ENCODE measurements at regions not wholly inside any gene's neighbourhood (a gene's known extent, or its start where the extent isn't known, plus 50 kb on each side); places are given as distances from the start of the nearest gene placed in this dataset.

DNA sequence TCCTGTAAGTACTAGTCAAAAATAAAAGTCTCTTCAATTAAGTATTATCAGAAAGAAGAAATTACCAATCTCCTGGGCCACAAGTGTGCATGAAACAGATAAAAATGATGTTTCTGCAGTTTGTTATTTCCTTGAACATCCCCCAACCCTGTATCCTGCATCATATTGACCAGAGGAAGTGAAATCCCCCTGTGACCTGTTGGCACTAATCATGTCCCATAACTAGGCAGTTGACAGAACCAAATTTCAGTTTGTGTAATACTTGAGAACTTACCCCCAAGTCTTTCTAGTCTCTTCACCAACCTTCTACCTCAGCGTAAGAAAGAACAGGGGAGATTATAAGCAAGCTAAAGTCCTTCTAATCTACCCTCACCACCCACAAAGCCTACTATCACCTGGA lies 368.2 kb upstream of the PDE4D start:
- DNase-seq (ENCODE audit: low read depth), result no peak

DNA sequence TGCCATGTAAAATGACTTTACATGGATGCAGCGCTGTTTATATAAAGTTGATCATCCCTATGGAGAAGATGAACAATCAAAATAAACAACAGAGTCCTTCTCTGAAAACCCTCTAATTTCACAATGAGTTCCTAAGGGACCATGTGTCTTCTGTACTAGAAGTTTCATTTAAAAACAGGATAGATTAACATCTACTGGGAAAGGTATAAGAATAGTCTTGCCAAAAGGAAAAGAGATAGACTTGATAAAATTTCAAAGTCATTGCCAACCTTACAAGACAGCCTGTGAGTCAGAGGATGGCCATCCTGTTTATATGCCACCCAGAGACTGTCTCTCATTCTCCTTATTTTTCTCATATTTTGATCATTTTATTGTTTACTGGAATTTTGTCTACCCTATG lies 367.1 kb upstream of the PDE4D start:
- TF ChIP-seq, protein P1, sequence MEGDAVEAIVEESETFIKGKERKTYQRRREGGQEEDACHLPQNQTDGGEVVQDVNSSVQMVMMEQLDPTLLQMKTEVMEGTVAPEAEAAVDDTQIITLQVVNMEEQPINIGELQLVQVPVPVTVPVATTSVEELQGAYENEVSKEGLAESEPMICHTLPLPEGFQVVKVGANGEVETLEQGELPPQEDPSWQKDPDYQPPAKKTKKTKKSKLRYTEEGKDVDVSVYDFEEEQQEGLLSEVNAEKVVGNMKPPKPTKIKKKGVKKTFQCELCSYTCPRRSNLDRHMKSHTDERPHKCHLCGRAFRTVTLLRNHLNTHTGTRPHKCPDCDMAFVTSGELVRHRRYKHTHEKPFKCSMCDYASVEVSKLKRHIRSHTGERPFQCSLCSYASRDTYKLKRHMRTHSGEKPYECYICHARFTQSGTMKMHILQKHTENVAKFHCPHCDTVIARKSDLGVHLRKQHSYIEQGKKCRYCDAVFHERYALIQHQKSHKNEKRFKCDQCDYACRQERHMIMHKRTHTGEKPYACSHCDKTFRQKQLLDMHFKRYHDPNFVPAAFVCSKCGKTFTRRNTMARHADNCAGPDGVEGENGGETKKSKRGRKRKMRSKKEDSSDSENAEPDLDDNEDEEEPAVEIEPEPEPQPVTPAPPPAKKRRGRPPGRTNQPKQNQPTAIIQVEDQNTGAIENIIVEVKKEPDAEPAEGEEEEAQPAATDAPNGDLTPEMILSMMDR (conservative IDR thresholded peaks at IDR 0.05; ENCODE audit: low read depth, low read length), result no peak
- no peak overlapping the region for H3K4me3 ChIP-seq (ENCODE audit: low read depth, low read length)
- DNase-seq (ENCODE audit: low read depth), result no peak

More for the DNA sequence above, 368.2 kb upstream of the PDE4D start:
- no peak overlapping the region for H3K4me3 ChIP-seq (ENCODE audit: low read depth, low read length)
- TF ChIP-seq, protein P1 (conservative IDR thresholded peaks at IDR 0.05; ENCODE audit: low read depth, low read length), result no peak

DNA sequence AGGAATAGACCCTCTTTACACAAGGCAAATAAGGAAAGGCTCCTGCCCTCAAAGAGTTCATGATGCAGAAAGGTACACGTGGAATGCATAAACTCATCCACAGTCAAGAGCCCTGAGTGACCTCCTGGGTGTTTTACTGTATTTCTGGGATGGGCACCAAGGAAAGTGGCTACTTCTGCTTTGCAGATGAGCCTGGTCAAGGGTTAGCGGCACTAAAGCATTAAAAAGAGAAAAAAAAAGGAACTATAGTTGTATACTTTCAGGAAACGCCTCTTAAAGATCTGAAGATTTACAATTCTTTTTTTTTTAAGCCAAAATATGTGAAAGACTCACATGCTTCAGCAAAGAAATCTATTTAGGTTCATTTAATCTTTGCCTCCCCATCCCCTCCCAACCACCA lies 366.2 kb upstream of the PDE4D start:
- TF ChIP-seq, protein P1 (conservative IDR thresholded peaks at IDR 0.05; ENCODE audit: low read depth, low read length), result no peak
- no peak for DNase-seq (ENCODE audit: low read depth)
- H3K4me3 ChIP-seq (ENCODE audit: low read depth, low read length), result no peak overlapping the region

DNA sequence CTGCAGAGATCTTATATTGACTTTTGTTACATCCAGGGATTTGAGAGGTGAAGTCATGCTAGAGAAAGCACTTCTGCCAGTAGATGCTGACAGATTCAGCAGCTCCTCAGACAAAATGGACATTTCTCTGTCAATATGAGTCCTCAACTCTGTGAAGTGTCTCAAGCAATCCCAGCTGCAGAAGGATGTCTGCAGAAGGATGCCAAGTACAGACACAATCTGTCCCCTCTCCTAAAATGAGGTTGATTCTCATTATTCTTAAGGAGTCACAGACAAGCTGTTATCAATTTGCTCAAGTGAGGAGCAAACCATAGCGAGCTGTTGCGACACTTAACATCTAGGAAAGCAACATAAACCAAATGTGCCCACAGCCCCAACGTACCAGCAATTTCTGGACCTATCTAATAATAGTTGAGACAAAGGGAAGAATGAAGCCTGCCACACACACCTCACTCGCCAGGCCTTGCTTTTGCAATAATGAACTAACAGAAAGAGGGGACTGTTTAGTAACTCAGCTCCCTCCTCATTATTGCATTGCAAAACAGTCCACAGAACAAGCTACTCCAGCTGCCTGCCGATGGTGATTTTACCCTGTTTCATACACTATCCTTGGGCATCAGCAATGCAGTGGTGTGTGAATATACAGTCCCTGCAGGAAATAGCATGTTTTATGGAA lies 364.2 kb upstream of the PDE4D start:
- no peak for DNase-seq (ENCODE audit: low read depth)
- TF ChIP-seq, protein P1 (conservative IDR thresholded peaks at IDR 0.05; ENCODE audit: low read depth, low read length), result no peak
- no peak overlapping the region for H3K4me3 ChIP-seq (ENCODE audit: low read depth, low read length)

DNA sequence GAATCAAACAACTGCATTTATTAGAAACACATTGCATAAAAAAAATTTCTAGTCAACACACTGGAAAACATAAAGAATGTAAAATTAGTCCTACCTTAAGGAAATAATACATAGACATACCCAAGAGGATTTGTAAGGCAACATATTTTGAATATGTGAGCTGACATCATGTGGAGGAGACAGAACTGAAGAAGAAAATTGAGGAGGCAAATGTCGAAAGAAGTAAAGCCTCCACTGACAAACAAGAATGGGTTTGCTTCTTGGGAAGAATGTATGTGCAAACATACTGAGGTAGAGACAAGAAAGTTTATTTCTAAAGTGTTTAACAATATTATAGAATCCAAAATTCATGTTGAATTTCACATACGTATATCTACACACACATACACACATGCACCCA lies 363.0 kb upstream of the PDE4D start:
- DNase-seq (ENCODE audit: low read depth), result no peak
- TF ChIP-seq, protein P1 (conservative IDR thresholded peaks at IDR 0.05; ENCODE audit: low read depth, low read length), result no peak
- H3K4me3 ChIP-seq (ENCODE audit: low read depth, low read length), result no peak overlapping the region

DNA sequence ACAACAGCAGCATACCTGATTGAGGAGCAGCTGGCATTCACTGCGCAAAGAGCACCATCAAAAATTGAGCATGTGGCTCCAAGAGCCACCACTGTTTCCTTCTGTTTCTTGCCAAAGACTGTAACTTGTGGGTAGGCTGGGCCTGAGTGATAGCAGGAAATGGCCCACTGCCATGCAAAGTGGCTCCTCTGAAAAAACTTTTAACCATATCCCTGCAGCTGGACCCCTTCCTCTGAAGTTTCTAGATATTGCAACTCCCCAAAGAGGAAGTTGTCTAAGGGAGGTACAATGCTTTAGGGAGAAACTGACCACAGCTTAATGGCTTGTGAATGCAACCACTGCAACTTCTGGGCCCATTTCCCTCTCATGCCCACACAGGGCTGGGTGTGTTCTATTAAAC lies 355.4 kb upstream of the PDE4D start:
- no peak overlapping the region for H3K4me3 ChIP-seq (ENCODE audit: low read depth, low read length)
- TF ChIP-seq, protein P1 (conservative IDR thresholded peaks at IDR 0.05; ENCODE audit: low read depth, low read length), result no peak
- DNase-seq (ENCODE audit: low read depth), result no peak

DNA sequence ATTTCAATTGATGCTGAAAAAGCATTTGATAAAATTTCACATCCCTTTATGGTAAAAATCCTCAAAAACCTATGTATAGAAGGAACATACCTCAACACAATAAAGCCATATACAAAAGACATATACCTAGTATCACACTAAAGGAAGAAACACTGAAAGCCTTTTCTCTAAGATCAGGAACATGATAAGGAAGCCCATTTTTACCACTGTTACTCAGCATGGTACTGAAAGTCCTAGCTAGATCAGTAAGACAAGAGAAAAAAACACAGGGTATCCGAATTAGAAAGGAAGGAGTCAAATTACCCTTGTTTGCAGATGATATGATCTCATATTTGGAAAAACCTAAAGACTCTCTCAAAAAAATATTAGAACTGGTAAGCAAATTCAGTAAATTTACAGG lies 350.2 kb upstream of the PDE4D start:
- TF ChIP-seq, protein P1 (conservative IDR thresholded peaks at IDR 0.05; ENCODE audit: low read depth, low read length), result no peak
- no peak for DNase-seq (ENCODE audit: low read depth)
- H3K4me3 ChIP-seq (ENCODE audit: low read depth, low read length), result no peak overlapping the region
